ENCODE measurements at regions not wholly inside any gene's neighbourhood (a gene's known extent, or its start where the extent isn't known, plus 50 kb on each side); places are given as distances from the start of the nearest gene placed in this dataset.

- no peak overlapping the region for H3K4me2 ChIP-seq (ENCODE audit: control insufficient read depth, extremely low read depth, insufficient read depth, low read depth, low read length)
- H2AFZ ChIP-seq (ENCODE audit: control insufficient read depth, low read length) = no peak overlapping the region
- H3K9me3 ChIP-seq (ENCODE audit: control insufficient read depth, low read depth, low read length) = no peaks in the 10 kb centered on the region
- DNase-seq (ENCODE audit: low read depth, low spot score) (no peak), FAIRE-seq (no peak)
- H3K79me2 ChIP-seq (ENCODE audit: control insufficient read depth, insufficient read depth, low read length) = no peaks in the 10 kb centered on the region
- no peaks in the 10 kb centered on the region for H3K9me1 ChIP-seq (ENCODE audit: control insufficient read depth, extremely low read depth, insufficient read depth, low read length)
- no peaks in the 10 kb centered on the region for H3K36me3 ChIP-seq (ENCODE audit: control insufficient read depth in 2 of 2, extremely low read depth in 1 of 2, insufficient read depth in 2 of 2, low read length in 2 of 2)
- no peak overlapping the region for H3K9ac ChIP-seq (ENCODE audit: control insufficient read depth, extremely low read depth, insufficient read depth, low read length)
- no peaks in the 10 kb centered on the region for H3K4me1 ChIP-seq (ENCODE audit: control insufficient read depth, extremely low read depth, insufficient read depth, low read length)
- H4K20me1 ChIP-seq (ENCODE audit: control insufficient read depth, extremely low read depth, insufficient read depth, low read length) = no peaks in the 10 kb centered on the region
- dilution Hi-C loops (cut with MboI; ENCODE audit: extremely low pct_ligation_motif_present, low sequenced_read_pairs) = no loop called here
- no peak for TF ChIP-seq EZH2 (IDR thresholded peaks at IDR 0.05; ENCODE audit: low read length)
- no peak for TF ChIP-seq CTCF (optimal IDR thresholded peaks at IDR 0.05 in 1 of 3, IDR thresholded peaks at IDR 0.05 in 1 of 3, conservative IDR thresholded peaks at IDR 0.05 in 1 of 3; ENCODE audit: extremely low read depth in 1 of 3, insufficient read depth in 2 of 3, low read length in 3 of 3)
- H3K27me3 ChIP-seq (ENCODE audit: control insufficient read depth, extremely low read depth, insufficient read depth, low read length) = no peaks in the 10 kb centered on the region
- H3K4me3 ChIP-seq (ENCODE audit: control insufficient read depth in 2 of 3, extremely low read depth in 1 of 3, insufficient read depth in 2 of 3, low read depth in 1 of 3, low read length in 3 of 3) = no peak overlapping the region
- no peak overlapping the region for H3K27ac ChIP-seq (ENCODE audit: control insufficient read depth, insufficient read depth, low read length)
Measured at GRCh38 chr3:168611826-168612225, 516.1 kb upstream of the GOLIM4 start.

- no peak for FAIRE-seq
- Histone ChIP-seq H3K4me2 (ENCODE audit: control insufficient read depth, extremely low read depth, insufficient read depth, low read depth, low read length) (no peak overlapping the region), H3K9me3 (ENCODE audit: control insufficient read depth, low read depth, low read length) (no peaks in the 10 kb centered on the region), H3K4me3 (ENCODE audit: control insufficient read depth in 2 of 3, extremely low read depth in 1 of 3, insufficient read depth in 2 of 3, low read depth in 1 of 3, low read length in 3 of 3) (no peak overlapping the region), H3K36me3 (ENCODE audit: control insufficient read depth in 2 of 2, extremely low read depth in 1 of 2, insufficient read depth in 2 of 2, low read length in 2 of 2) (no peaks in the 10 kb centered on the region), H4K20me1 (ENCODE audit: control insufficient read depth, extremely low read depth, insufficient read depth, low read length) (no peaks in the 10 kb centered on the region), H3K9ac (ENCODE audit: control insufficient read depth, extremely low read depth, insufficient read depth, low read length) (no peak overlapping the region), H3K4me1 (ENCODE audit: control insufficient read depth, extremely low read depth, insufficient read depth, low read length) (no peaks in the 10 kb centered on the region), H3K9me1 (ENCODE audit: control insufficient read depth, extremely low read depth, insufficient read depth, low read length) (no peaks in the 10 kb centered on the region), H2AFZ (ENCODE audit: control insufficient read depth, low read length) (no peak overlapping the region), H3K27me3 (ENCODE audit: control insufficient read depth, extremely low read depth, insufficient read depth, low read length) (no peaks in the 10 kb centered on the region), H3K27ac (ENCODE audit: control insufficient read depth, insufficient read depth, low read length) (no peak overlapping the region), H3K79me2 (ENCODE audit: control insufficient read depth, insufficient read depth, low read length) (no peaks in the 10 kb centered on the region)
- dilution Hi-C loops (cut with MboI; ENCODE audit: extremely low pct_ligation_motif_present, low sequenced_read_pairs) = no loop called here
- TF ChIP-seq EZH2 (IDR thresholded peaks at IDR 0.05; ENCODE audit: low read length) (no peak), CTCF (optimal IDR thresholded peaks at IDR 0.05 in 1 of 3, IDR thresholded peaks at IDR 0.05 in 1 of 3, conservative IDR thresholded peaks at IDR 0.05 in 1 of 3; ENCODE audit: extremely low read depth in 1 of 3, insufficient read depth in 2 of 3, low read length in 3 of 3) (no peak)
- DNase-seq (ENCODE audit: low read depth, low spot score) = no peak
Measured at GRCh38 chr3:168608926-168609325, 513.2 kb upstream of the GOLIM4 start.

Measured in keratinocyte (primary cell).